GM12878 (cell line): ENCODE measurements at regions not wholly inside any gene's neighbourhood (a gene's known extent, or its start where the extent isn't known, plus 50 kb on each side); places are given as distances from the start of the nearest gene placed in this dataset.

Experiments
- ATAC-seq: fragments of 200-7000 bp; cut with Tn5 transposase; 3 replicates; pipeline ENCODE4 v1.9.1; 2020; ENCODE audit warnings: mild to moderate bottlenecking, moderate library complexity
- BruUV-seq: library from RNA; stranded (reverse); fragments of 400-500 nt; replicated peaks from 2 replicates; lab custom pipeline; 2021; lab: Mats Ljungman, UMichigan
- CTCF ChIA-PET: fragments of 300-600 bp; sonication (Branson Sonifier 250); formaldehyde crosslinking; extraction: SDS; loops from one replicate; lab custom pipeline; 2021; ENCODE audit warnings: inconsistent platforms; lab: Yijun Ruan, JAX
- POLR2A ChIA-PET: fragments of 350-600 bp; formaldehyde crosslinking; extraction: SDS; loops from one replicate; lab custom pipeline; 2021; ENCODE audit warnings: inconsistent platforms; lab: Charles Lee
- RAD21 ChIA-PET: fragments of 300-600 bp; sonication (Branson Sonifier 250); formaldehyde crosslinking; loops from one replicate; lab custom pipeline; 2023; ENCODE audit warnings: antibody characterized with exemption; ENCODE audit not compliant: unreplicated experiment; lab: Charles Lee
- SMC1A ChIA-PET: fragments of 300-600 bp; sonication (Branson Sonifier 250); formaldehyde crosslinking; loops from one replicate; lab custom pipeline; 2023; ENCODE audit not compliant: unreplicated experiment, uncharacterized antibody; lab: Charles Lee
- DNase-seq: peaks from one replicate; pipeline ENCODE4 v3.0.0-alpha.2; 2011; ENCODE audit warnings: low read depth, low spot score
- FAIRE-seq: peaks from 3 replicates; lab custom pipeline; 2011; peaks lifted over from hg19 to GRCh38; lab: Jason Lieb, UNC
- H2AFZ ChIP-seq: 2 replicates; pipeline ENCODE4 v1.6.0; 2011; ENCODE audit warnings: low read depth, low read length, control low read depth; ENCODE audit not compliant: control insufficient read depth
- H3K27ac ChIP-seq: 2 replicates; pipeline ENCODE4 v1.5.1; 2011; ENCODE audit warnings: control low read depth; ENCODE audit not compliant: control insufficient read depth, insufficient read depth
- H3K27me3 ChIP-seq, 2 experiments: replicated peaks in 1 of 2; 2 replicates each; pipeline versions ENCODE4 v1.6.0 to v1.6.1; 2011; ENCODE audit warnings: low read length in 1 of 2; ENCODE audit not compliant: control insufficient read depth in 2 of 2, insufficient read depth in 2 of 2
- H3K36me3 ChIP-seq, 2 experiments: 2 replicates each; pipeline ENCODE4 v1.5.1; 2011; ENCODE audit warnings: low read length in 1 of 2; ENCODE audit not compliant: control insufficient read depth in 2 of 2, insufficient read depth in 2 of 2
- H3K4me1 ChIP-seq: 2 replicates; pipeline ENCODE4 v1.6.1; 2011; ENCODE audit warnings: mild to moderate bottlenecking, low read length, moderate library complexity, mixed read lengths; ENCODE audit not compliant: control insufficient read depth, insufficient read depth
- H3K4me2 ChIP-seq: 2 replicates; pipeline ENCODE4 v1.6.0; 2011; ENCODE audit warnings: control low read depth; ENCODE audit not compliant: control insufficient read depth, insufficient read depth
- H3K4me3 ChIP-seq: fragments of 200-600 bp; sonication (generic); 2 replicates; pipeline ENCODE4 v1.5.1; 2016
- H3K79me2 ChIP-seq: 2 replicates; pipeline ENCODE4 v1.6.0; 2011; ENCODE audit warnings: low read length; ENCODE audit not compliant: control insufficient read depth, insufficient read depth
- H3K9ac ChIP-seq: 2 replicates; pipeline ENCODE4 v1.8.0; 2011; ENCODE audit warnings: low read length, control low read depth, mixed read lengths; ENCODE audit not compliant: control insufficient read depth, insufficient read depth
- H3K9me3 ChIP-seq: replicated peaks from 3 replicates; pipeline ENCODE4 v1.5.1; 2011; ENCODE audit warnings: mild to moderate bottlenecking, low read length; ENCODE audit not compliant: control insufficient read depth, insufficient read depth
- H4K20me1 ChIP-seq: 2 replicates; pipeline ENCODE4 v1.6.0; 2011; ENCODE audit not compliant: control insufficient read depth, insufficient read depth
- ASH2L ChIP-seq: fragments of 300-600, 200-600 bp; sonication (generic); IDR thresholded peaks from 2 replicates; pipeline ENCODE4 v1.6.1; 2017; ENCODE audit warnings: low read depth, mild to moderate bottlenecking, borderline replicate concordance
- ATF2 ChIP-seq: IDR thresholded peaks from 2 replicates; pipeline ENCODE4 v1.6.1; 2012; ENCODE audit warnings: low read length, inconsistent platforms
- ATF3 ChIP-seq: IDR thresholded peaks from 2 replicates; pipeline ENCODE4 v1.6.1; 2011; ENCODE audit warnings: low read depth, mild to moderate bottlenecking, low read length, moderate library complexity, borderline replicate concordance; ENCODE audit errors: extremely low read depth
- CBFB ChIP-seq: IDR thresholded peaks from 2 replicates; pipeline ENCODE4 v1.6.1; 2016; ENCODE audit warnings: antibody characterized with exemption, low read depth
- CTCF ChIP-seq, 3 experiments: IDR thresholded peaks in 2 of 3; conservative IDR thresholded peaks in 1 of 3; 2 replicates each; pipeline ENCODE4 v1.5.1; 2011; ENCODE audit warnings: low read depth in 3 of 3, low read length in 3 of 3, mild to moderate bottlenecking in 3 of 3, control low read depth in 2 of 3, moderate library complexity in 2 of 3, inconsistent platforms in 1 of 3, mixed read lengths in 1 of 3; ENCODE audit not compliant: control insufficient read depth in 2 of 3, insufficient read depth in 1 of 3; ENCODE audit errors: extremely low read depth in 1 of 3
- E4F1 ChIP-seq: fragments of 450-650 bp; IDR thresholded peaks from 2 replicates; pipeline ENCODE4 v1.6.1; 2018; ENCODE audit warnings: borderline replicate concordance, mild to moderate bottlenecking; ENCODE audit not compliant: partially characterized antibody
- EED ChIP-seq: sonication (generic); IDR thresholded peaks from 2 replicates; pipeline ENCODE4 v1.6.1; 2016; ENCODE audit warnings: antibody characterized with exemption, low read depth
- EZH2 ChIP-seq: IDR thresholded peaks from 2 replicates; pipeline ENCODE4 v1.6.1; 2012; ENCODE audit warnings: low read depth, mild to moderate bottlenecking, control low read depth, inconsistent platforms, low read length, borderline replicate concordance; ENCODE audit not compliant: control insufficient read depth
- NKRF ChIP-seq: fragments of 450-650 bp; conservative IDR thresholded peaks from 2 replicates; pipeline ENCODE4 v1.6.1; 2017; ENCODE audit warnings: mild to moderate bottlenecking, moderate library complexity
- STAT3 ChIP-seq: IDR thresholded peaks from 2 replicates; pipeline ENCODE4 v1.6.1; 2011; ENCODE audit warnings: low read depth, low read length, improper control_type of control experiment
- ZBTB40 ChIP-seq: fragments of 450-650 bp; IDR thresholded peaks from 2 replicates; pipeline ENCODE4 v1.6.1; 2016; ENCODE audit warnings: mild to moderate bottlenecking, moderate library complexity, borderline replicate concordance
- ZNF274 ChIP-seq: IDR thresholded peaks from one replicate; pipeline ENCODE4 v1.8.0; 2011; ENCODE audit not compliant: insufficient read length, insufficient read depth
- in situ Hi-C: fragments of 300-500 bp; cut with MboI; formaldehyde crosslinking; loops from 9 replicates; pipeline ENCODE4 v1.14.3; 2018; ENCODE audit warnings: mixed read lengths
- intact Hi-C: fragments of 100-400 bp; cut with micrococcal nuclease; formaldehyde crosslinking; loops from one replicate; pipeline ENCODE4 v1.14.2; 2022; ENCODE audit not compliant: unreplicated experiment

- no peak for FAIRE-seq
- RAD21 ChIA-PET: no interaction called here
- SMC1A ChIA-PET: no interaction called here
- TF ChIP-seq E4F1 (no peak), EED (no peak), STAT3 (no peak), ATF3 (no peak), ZNF274 (no peak), ASH2L (no peak), CTCF (IDR thresholded peaks at IDR 0.05 in 2 of 3, conservative IDR thresholded peaks at IDR 0.05 in 1 of 3; ENCODE audit: control insufficient read depth in 2 of 3, extremely low read depth in 1 of 3, insufficient read depth in 1 of 3, low read depth in 3 of 3, low read length in 3 of 3) (no peak), ZBTB40 (no peak), NKRF (no peak), ATF2 (no peak), CBFB (no peak), EZH2 (no peak)
These were observed 515.1 kb upstream of the PLXNA2 start for GRCh38 chr1:208759255-208759654.

More at GRCh38 chr1:208759255-208759654, 515.1 kb upstream of the PLXNA2 start:
- no peak overlapping the region for H3K4me3 ChIP-seq
- H3K9ac ChIP-seq: no peak overlapping the region
- no peaks in the 10 kb centered on the region for H3K36me3 ChIP-seq
- no peaks in the 10 kb centered on the region for H3K27me3 ChIP-seq
- ATAC-seq: no peak
- CTCF ChIA-PET: interaction anchor here (0.6 kb wide), 1 partner anchor 449 kb away, joined by 3 read pairs; no protein-coding TSS in a partner anchor
- no peak overlapping the region for H3K4me2 ChIP-seq
- no peaks in the 10 kb centered on the region for H3K4me1 ChIP-seq
- in situ Hi-C loops: no loop called here
- no peak overlapping the region for H3K27ac ChIP-seq
- H3K79me2 ChIP-seq: no peaks in the 10 kb centered on the region
- no TSS peak for BruUV-seq
- no peaks in the 10 kb centered on the region for H4K20me1 ChIP-seq
- no peaks in the 10 kb centered on the region for H3K9me3 ChIP-seq
- DNase-seq: no peak
- no peak overlapping the region for H2AFZ ChIP-seq
- intact Hi-C loops: no loop called here
- POLR2A ChIA-PET: no interaction called here
